T1000 (cell line): ENCODE measurements at regions not wholly inside any gene's neighbourhood (a gene's known extent, or its start where the extent isn't known, plus 50 kb on each side); places are given as distances from the start of the nearest gene placed in this dataset.
"Not testable (repeated sequence)": the region's sequence is repeated elsewhere in the genome, so short reads cannot be mapped to it uniquely, and the experiment has no call there.

Experiments
- DNase-seq: peaks from one replicate; lab custom pipeline; 2025; ENCODE audit warnings: mixed read lengths; lab: John Stamatoyannopoulos, UW

DNA sequence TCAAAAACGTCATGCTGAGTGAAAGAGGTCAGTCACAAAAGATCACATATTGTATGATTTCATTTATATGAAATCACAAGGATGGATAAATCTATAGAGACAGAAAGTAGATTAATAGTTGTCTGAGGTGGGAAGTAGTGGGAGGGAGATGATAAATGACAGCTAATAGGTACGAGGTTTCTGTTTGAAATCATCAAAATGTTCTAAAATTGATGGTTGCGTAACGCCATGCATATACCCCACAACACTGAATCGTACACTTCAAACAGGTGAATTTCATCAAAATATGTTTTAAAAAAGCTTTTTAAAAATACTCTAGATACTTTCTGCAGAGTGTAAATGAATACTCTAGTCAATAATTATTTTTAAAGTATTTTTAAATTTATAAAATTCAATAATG is 303.0 kb upstream of the STAC start:
- DNase-seq = no peak

DNA sequence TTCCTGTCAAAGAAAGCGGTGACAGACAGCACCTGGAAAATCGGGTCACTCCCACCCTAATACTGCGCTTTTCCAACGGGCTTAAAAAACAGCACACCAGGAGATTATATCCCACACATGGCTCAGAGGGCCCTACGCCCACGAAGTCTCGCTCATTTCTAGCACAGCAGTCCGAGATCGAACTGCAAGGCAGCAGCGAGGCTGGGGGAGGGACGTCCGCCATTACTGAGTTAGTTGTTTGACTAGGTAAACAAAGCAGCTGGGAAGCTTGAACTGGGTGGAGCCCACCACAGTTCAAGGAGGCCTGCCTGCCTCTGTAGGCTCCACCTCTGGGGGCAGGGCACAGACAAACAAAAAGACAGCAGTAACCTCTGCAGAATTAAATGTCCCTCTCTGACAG is 297.3 kb upstream of the STAC start:
- DNase-seq = not testable (repeated sequence)

DNA sequence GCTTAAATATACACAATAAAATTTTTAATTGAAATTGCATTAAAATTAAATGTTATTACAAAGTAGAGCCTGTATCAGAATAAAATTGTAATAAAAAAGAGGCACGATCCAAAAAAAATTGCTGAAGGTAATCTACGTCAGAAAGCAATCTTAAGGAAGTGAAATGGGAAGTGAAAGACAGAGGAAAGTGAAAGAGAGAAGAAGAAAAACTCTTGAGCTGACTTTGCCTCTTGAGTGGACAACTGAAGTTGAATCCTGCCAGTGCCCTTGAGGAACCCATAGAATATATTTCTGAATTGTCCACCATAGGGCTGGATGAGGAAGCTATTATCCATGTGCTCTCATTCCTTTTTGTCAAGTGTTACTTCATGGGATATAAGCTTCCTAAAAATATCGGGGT is 285.1 kb upstream of the STAC start:
- no peak for DNase-seq

DNA sequence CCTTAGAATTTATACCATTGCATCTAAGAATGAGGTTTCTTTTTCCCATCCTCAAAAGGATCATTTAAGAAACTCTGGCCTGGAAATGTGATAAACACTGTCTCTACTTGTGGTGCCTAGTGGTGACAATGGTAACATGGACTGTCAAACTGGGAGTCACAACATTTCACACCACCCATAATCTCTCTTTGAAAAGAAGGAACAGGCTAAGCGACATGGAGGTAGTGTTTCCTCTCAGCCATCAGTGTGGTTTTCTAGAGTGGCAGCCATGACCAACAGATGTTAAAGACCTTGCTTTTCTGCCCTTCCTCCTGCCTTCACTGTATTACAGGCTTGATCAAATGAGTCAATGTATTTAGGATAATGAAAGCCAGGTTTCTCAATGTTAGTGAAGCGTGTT is 283.1 kb upstream of the STAC start:
- no peak for DNase-seq

DNA sequence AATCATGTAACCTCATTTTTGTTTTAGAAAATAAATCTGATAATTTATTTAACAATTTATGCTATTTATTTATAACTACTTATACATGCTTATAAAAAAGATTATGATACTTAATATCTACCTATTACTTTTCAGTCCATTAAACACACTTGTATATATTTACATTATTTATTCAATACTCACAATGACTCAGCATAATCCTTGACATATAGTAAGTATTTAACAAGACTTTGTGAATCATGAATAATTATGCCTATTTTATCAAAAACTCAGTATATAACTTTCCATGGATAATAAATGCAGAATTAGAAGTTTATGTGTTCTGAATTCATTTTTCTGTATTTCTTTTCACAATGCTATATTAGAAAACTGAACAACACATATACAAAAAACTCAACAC is 266.0 kb upstream of the STAC start:
- DNase-seq = no peak

DNA sequence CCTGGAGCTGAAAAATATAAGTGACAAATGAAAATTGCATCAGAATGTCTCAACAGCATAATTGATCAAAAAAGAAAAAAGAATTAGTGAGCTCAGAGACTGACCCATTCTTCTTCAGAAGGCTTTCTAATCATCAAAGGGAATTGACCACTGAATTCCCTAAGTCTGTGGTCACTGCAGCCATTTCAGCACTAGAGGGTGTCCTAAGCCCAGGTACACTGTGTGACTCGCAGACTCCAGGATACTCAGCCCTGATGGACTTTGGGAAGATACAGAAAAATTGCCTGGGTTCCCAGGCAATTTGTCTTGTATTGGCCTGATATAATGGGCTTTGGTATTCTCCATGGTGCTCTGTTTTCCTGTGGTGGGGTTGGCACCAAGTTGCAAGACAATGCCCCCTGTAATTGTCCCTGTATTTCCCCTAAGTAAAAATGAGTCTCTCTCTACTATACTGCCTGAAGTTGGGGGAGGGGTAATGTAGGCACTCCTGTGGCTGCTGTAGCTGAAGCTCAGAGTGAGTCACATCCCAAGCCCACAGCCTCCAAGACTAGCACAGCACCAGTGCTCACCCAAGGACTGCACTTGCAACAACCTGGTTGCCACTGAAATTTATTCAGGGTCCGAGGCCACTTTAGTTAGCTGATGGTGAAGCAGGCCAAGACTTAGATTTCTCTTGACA is 256.0 kb upstream of the STAC start:
- peak; percentile 59 for DNase-seq

DNA sequence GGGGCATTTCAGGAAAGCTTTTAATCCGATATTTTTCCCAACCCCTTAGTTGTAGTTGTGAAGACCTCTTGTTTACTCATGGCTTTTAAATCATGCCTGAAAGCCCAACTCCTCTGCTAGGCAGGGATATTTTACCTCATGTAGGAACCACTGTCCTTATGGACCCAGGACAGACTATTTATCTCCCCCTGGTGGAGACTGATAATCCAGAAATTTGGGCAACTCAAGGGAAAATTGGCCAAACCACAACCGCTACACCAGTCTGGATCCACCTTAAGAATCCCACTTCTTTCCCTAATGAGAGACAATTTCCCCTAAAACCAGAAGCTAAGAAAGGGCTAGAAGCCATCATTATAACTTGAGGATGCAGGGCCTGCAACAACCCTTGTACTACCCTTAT is 248.1 kb upstream of the STAC start:
- no peak for DNase-seq

DNA sequence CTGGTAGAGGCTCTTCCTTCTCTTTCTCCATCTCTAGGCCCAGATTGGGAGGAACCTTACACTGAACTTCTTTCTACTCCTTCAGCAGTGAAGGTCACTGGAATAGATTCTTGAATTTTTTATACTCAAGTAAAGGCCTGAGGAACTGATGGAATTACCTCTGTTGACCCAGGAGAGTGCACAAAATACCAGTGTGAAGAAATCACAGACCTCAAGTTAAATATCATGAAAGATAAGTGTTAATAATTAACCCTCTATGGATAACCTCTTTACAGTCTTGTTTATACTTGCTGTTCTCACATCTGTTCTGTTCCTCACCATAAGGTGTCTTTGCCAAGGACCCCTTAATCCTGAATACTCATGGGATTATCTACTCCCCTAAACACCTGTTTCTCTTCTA is 244.4 kb upstream of the STAC start:
- no peak for DNase-seq

DNA sequence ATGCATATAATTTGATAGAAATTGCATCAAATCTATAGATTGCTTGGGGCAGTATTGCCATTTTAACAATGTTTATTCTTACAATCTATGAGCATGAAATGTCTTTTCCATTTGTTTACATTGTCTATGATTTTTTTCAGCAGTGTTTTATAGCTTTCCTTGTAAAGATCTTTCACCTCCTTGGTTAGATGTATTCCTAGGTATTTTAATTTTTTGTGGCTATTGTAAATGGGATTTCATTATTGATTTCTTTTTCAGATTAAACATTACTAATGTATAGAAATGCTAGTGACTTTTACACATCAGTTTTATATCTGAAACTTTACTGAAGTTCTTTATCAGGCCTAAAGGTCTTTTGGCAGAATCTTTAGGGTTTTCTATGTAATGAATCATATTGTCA is 237.6 kb upstream of the STAC start:
- no peak for DNase-seq

DNA sequence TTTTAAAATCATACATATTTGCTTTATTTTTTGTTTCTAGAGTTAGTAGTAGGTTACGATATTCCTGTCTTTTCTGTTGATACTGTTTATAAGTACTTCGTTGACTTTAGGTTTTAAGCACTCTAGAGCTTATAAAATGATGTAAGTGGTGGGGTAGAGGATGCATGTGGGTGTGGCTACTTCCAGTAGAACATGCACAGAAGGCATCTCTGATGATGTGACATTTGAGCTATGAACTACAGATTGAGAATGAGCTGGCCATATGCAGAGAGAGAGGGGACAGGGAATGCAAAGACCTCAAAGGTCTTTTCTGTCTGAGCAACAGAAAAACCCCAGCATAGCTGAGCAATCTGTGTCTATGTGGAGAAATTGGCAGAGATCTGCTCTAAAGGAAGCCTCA is 233.9 kb upstream of the STAC start:
- no peak for DNase-seq

DNA sequence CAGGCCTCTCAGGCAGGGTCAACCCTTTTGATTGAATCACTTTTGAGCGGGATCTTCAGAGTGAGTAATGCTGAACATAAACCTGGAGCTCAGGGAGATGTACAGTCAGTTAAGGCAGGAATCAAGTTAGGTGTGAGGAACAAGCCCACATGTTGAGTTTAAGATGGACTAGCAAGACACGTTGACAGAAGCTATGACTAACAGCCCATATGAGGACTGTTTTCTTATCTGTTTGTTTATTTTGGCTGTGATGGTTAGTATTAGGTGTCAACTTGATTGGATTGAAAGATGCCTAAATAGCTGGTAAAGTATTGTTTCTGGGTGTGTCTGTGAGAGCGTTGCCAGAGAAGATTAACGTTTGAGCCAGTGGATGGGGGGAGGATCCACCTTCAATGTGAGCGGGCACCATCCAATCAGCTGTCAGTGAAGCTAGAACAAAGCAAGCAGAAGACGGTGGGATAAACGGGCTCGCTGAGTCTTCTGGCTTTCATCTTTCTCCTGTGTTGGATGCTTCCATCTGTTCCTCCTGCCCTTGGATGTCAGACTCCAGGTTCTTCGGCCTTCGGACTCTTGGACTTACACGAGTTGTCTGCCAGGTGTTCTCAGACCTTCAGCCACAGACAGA is 232.3 kb upstream of the STAC start:
- no peak for DNase-seq

DNA sequence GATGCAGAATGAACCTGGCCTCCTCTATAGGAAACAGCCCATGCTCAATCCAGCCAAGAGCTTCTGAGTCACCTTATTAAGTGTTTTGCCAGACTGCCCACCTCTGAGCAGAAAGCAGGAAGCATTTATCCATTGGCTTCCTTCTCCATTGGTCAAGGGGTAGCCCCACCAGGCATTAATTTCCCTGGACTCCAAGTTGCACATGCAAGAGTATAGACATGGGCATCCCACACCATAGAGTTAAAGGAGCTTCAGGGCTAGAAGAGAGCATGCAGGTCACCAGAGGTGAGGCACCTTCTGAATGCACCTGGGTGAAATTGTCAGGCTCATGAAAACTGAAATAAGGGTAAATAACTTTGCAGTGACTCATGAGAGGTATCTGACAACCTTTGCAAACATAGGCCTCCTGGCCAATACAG is 230.8 kb upstream of the STAC start:
- no peak for DNase-seq

DNA sequence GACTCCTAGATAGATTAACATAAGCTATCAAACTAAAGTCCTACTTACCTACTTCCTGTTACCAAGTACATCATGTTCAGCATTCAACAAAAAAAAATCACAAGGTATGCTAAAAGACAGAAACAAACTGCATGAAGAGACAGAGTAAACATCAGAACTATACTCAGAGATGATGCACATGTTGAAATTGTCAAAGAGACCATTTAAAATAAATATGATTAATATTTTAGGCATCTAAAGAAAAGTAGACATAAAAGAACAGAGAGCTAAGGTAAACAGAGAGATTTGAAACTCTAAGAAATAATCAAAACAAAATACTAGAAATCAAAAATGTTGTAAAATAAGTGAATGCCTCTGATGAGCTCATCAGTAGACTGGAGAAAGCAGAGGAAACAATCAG is 224.8 kb upstream of the STAC start:
- no peak for DNase-seq

DNA sequence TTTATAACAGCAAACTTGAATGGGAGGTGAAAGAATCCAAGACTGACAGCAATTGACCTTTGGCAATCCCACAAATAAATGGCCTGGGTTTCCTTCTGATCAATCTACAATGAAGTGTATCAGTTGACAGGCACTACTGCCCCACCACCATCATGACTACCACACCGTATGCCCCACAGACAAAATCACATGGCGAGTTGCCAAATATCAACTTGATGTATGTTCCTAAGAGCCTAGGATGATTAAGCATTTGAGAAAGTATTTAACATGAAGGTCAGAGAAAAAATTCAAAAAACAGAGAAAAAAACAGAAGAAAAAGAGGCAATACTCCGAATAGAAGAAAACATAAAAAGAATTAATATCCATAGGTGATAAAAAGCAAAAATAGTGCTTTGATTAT is 215.9 kb upstream of the STAC start:
- no peak for DNase-seq

DNA sequence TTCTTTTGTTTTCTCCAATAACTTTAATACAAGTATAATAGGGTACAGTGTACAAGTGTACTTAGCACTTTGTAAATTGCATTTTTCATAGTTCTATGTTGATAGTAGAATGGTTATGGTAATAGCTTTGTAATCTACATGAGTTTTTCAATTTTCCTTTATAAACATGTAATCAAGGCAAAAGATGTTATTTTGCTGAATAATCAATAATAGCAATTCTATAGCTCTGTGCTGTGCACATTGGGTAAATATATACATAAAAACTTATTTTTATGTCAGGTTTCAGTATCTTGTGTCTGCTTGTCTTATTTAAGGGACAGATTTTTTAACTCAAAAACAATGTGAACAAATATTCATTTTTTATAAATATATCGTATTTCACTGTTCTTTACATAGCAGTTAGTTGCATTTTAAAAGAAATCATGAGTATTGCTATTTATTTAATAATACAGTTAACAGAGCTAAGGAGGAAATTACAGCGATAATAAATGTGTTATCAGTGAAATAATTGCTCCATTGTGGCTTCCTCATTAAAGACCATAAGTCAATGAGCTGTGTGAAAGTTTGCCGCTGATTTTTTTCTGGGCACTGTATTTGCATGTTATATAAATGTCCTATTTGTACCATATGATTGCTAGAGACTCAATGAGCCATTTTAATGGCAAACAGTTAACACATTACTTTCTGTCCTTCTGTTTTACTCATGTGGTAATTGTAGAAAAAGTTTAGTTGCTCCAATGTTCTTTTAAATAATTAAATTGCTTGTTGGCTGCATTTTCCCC is 214.6 kb upstream of the STAC start:
- DNase-seq = no peak

DNA sequence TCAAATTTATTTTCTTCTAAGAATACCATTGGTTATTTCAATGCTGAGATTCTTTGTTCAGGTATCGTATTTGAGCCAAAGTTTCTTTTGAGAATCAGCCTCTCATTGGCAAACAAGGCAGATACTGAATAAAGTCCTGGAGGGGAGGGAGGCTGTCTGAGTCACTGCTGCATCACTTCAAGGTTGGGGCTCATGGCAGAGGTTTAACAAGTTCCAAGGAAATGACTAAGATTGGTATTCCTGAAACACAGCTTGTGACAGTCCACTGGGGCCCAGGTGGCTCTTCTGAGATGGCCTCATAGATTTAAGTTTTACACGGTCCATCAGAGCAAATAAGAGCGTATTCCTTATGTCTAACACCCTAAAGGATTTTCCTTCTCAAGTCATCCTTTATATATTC is 213.8 kb upstream of the STAC start:
- peak; percentile 47 for DNase-seq

DNA sequence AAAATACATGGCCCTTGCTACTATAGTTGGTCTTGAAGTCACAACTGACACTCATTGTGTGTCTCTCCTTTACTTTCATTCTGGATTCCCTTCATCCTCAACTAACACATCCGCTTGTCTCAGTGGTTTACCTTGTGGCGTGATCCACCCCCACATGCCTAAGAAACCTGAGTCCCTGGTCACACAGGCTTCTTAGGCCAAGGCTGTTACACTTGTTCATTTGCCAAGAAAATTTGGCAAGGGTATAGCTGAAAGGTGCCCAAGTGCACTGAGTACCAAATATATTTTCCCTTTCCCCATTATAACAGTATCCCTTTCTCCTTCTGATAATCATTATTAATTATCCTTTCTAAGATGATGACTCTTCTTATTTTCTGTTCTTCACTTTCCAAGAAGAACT is 207.6 kb upstream of the STAC start:
- DNase-seq = no peak

DNA sequence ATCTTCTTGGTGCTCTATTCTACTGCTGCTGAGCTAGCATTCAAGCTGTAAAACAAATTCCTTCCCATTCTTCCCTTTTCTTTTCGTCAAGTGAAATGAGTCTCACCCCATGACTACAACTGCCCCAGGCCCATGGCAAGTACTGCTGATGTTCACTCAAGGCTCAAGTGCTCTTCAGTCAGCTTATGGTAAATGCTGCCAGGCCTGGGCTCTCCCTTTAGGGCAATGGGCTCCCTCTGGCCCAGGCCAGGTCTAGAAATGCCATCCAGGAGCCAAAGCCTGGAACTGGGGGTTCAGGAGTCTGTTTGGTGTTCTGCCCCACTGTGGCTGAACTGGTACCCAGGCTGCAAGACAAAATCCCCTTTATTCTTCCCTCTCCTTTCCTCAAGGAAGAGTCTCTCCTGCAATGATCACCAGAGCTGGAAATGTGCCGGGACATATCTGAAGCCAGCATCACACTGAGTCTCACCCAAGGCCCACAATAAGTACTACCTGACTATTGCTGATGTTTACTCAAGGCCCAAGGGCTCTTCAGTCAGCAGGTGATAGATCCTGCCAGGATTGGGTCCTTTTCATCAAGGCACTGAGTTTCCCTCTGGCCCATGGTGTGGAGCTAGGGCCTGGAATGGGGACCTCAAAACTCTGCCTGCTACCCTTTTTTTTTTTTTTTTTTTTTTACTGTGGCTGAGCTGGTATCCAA is 205.0 kb upstream of the STAC start:
- DNase-seq = no peak

DNA sequence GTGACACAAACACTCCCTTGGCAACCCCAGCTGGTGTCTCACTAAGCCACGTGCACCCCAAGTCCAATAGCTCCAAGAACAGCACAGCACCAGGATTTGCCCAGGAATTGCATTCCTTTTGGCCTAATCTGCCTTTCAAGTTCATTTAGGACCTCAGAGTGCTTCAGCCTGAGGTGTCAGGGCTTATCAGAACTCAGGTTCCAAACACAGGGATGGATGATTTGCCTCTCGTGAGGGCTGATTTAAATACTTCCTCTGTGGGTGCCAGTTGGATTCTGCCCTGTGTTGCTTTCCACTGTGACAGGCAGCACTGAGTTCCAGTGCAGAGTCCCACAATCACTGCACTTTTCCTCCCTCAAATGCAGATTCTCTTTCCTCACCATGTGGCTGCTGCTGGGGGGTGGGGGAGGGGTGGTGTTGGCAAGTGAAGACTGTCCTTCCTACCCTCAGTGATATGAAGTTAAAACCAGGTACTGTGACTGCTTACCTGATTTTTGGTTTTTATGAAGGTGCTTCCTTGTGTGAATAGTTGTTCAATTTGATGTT is 204.3 kb upstream of the STAC start:
- DNase-seq = no peak

DNA sequence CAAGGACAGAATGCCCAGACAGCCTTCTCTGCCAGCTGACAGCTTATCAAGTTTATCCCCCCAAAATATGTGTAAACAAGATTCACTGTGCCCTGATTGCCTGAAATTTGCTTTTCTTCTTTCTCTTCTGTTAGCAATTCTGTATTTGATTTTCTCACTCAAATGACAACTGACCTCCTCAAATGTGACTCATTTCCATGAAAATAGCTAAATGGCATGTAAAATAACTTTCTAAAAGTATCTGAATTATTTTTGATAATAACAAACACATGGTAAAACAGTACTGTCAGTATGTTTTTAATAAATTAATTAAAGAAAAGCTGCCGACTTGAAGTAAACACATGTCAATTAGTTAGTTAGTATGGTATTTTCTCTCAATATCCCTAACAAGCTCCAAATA is 202.3 kb upstream of the STAC start:
- no peak for DNase-seq

DNA sequence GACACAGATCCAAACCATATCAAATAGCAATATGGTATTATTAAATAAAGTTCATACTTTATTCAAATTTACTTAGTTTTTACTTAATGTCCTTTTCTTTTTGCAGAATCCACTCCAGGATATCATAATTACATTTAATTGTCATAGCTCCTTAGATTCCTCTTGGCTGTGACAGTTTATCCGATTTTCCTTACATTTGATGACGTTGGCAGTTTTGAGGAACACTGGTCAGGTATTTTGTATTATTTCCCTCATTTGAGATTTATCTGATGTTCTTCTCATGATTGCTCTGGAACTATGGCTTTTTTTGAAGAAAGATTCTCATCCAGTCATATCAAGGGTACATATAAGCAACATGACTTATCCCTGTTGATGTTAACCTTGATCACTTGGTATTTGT is 198.3 kb upstream of the STAC start:
- DNase-seq = no peak

DNA sequence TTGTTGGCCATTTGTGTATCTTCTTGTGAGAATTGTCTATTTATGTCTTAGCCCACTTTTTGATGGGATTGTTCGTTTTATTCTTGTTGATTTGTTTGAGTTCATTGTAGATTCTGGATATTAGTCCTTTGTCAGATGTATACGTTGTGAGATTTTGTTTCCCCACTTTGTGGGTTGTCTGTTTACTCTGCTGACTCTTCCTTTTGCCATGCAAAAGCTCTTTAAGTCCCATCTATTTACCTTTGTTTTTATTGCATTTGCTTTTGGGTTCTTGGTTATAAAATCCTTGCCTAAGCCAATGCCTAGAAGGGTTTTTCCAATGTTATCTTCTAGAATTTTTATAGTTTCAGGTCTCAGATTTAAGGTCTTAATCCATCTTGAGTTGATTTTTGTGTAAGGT is 193.1 kb upstream of the STAC start:
- DNase-seq = not testable (repeated sequence)

DNA sequence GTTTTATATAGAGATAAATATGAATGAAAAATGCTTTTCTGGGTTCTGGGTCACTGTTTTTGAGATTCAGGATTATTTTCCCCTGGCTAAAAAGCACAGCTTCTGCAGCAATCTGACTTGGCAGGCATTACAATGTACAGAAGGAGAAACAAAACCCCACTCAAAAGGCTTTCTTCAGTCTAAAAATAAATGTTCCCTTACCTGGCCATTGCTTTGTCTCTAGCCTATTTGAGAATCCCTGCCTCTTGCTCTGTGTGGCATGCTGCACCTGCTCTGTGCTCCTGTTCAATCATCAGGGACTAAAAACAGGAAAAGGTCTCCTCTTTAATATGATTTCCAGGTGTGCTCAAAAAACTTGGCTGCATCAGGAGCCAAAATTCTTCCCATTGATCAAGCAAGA is 187.4 kb upstream of the STAC start:
- DNase-seq = no peak
